Middle frontal gyrus (tissue), 1 donor: ENCODE measurements at regions not wholly inside any gene's neighbourhood (a gene's known extent, or its start where the extent isn't known, plus 50 kb on each side); places are given as distances from the start of the nearest gene placed in this dataset.

Experiments
- DNase-seq: peaks from one replicate; pipeline ENCODE4 v3.0.0-alpha.2; 2015; ENCODE audit warnings: low spot score; ENCODE audit errors: extremely low spot score

DNA sequence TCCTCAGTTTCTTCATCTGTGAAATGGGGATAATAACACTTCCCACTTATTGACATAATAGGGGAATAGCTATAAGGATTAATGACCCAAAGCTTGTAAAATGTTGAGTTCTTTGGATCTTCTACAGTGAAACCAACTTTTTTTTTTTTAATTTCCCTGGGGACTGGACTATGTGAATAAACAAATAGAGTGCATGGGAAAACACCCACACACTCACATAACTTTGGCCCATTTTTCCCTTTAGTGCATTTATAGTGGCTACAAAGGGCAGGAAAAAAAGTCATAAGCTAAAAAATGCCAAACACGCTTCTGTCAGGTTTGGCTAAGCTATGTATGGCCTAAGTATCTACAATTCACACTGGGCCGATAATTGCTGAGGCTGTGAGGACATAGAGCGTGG is 406.2 kb upstream of the JAG1 start:
- DNase-seq = no peak

DNA sequence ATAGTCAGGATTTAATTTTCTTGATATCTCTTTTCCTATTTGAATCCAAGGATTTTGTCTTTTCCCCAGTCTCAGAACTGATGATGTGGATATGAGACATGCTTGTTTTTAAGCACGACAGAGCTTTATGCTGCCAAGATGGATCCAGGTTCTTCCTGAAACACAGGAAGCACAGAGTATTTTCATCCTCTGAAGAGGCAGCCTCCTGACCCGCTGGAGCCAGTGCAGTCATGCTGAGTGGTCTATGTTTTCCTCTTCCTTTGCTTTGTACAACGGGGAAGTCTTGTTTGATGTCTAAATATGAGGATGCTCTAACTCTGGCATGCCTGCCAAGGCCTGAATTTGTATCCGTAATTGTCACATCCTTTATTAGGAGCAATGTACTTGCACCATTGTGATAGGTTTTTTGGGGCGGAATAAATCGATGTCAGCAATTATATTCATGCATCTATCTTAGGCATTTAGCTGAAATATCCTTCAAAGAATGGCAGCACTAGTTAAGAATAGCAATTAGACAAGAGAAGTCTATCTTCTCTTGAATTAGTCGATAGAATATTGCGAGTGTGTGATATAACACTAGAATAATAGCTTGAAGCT is 407.1 kb upstream of the JAG1 start:
- no peak for DNase-seq

DNA sequence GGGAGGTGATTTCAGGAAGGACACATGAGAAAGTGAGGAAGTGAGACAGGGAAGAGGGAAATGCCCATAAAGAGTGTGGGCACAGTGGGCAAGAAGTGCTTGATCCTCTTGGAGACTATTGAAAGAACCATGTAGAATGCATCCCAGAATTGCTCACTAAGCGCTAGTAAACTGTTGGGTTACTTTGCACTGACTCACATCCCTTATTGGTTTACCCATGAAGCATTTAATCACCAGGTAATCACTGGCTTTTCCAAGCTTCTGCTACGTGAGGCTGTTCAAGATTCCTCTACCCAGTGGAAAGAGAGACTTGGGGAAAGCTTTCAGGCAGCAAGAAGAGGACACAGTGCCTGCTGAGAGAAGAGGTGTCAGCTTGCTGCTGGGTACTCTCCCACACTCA is 410.0 kb upstream of the JAG1 start:
- no peak for DNase-seq

DNA sequence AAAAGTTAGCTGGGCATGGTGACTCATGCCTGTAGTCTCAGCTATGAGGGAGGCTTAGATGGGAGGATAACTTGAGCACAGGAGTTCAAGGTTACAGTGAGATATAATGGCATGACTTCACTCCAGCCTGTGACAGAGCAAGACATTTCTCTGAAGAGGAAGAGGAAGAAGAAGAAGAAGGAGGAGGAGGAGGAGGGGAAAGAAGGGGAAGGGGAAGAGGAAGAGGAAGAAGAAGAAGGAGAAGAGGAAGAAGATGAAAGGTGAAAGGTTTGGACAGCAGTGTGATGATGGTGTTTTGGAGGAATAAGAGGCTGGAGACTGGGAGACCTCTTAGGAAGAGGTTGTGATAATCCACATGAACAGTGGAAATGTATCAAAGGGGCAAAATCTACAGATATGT is 410.7 kb upstream of the JAG1 start:
- no peak for DNase-seq

DNA sequence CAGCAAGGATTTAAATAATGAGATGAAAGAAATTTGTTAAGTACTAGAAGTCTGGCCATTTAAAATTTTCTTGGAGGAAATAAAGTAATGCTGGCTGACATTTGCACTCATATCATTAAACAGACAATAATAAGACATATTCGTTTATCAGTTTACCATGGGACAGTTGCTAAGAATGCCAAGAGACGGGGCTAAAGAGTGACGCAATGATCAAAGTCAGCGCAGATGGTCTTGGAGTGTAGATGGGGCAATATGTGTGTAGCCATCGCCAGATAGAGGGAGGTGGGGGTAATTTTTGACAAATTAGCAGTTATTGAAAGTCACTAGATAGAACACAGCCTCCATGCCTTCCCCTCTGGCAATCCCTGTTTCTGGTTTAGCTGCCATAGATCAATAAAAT is 413.2 kb upstream of the JAG1 start:
- no peak for DNase-seq

DNA sequence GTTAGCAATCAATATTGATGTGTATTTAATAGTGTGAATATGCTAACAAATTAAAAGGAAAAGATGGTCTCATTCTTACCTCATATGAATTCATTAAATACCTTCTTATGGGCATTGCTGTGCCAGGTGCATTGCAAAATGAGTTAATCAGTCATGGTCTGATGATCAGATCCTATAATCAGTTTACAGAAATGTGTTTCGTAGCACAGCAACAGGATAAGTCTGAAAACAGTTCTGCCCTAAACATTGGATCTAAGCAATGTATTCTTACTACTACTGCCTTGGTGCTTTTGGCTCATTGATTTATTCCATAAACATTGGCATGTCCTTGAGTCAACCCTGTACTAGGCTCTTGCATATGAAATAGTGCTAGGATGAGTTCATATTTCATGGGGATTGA is 417.0 kb upstream of the JAG1 start:
- no peak for DNase-seq

DNA sequence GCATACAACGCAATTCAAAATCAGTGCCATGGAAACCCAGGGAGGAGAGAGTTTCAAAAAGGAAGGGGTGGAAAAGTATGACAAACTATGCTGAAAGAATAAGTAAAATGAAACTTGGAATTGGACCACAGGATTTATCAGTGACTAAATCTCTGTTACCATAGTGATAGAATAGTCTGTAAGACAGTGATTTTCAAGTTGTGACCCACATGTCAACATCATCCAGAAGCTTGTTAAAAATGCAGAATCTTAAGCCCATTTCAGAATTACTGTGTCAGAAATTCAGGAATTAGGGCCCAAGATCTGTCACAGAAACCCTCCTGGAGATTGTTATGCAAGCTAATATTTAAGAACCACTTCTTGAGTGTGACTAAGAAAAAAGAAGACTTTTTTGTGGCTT is 417.7 kb upstream of the JAG1 start:
- DNase-seq = no peak

DNA sequence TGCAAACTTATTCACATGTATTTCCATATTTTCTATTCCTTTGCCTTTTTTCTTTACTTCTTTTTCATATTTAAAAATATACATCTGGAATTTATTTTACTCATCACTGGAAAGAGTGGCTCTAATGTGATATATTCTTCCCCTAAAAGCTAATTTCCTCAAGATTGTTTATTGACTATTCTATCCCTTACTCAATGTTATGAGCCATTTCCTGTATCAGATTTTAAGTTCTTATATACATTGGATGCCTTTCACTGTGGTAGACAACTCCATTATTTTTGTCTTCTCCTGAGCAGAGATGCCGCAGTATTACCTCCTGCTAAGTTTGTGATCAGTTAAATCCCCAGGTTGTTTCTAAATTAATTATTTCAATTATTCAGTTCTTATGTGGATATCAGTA is 418.4 kb upstream of the JAG1 start:
- DNase-seq = no peak

DNA sequence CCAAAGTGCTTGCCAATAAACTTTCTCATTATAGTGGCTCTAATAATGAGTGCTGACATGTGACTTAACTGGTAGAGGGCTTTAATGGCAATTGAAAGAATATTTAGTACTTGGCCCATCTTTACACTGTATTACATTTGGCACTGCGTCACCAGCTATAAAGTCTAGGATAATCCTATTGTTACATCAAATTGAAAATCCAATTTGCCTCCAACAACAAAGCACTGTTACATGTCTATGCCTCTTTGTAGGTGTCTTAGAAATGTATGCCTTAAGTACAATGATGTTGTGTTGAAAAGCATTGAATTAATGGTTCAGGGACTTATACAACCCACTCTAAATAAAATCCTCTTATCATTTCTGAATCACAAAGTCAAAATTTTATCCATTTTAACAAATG is 420.4 kb upstream of the JAG1 start:
- no peak for DNase-seq

DNA sequence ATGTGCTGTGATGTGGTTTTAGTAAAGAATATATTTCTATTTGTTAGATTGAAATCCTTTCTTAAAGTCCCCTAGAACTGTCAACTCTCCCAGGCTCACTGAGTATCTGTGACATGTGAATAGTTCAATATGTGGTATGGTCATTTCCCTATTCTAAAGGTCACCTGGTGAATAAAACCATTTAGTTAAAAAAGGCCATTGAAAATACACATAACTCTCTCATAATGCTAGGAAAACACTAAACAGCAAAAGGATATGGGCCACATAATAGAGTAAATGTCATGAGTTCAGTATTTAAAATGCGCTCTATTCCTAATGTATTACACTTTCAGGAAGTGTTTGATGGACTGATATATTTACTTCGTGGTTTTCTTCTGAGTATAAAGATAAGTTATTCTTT is 420.9 kb upstream of the JAG1 start:
- DNase-seq = no peak

DNA sequence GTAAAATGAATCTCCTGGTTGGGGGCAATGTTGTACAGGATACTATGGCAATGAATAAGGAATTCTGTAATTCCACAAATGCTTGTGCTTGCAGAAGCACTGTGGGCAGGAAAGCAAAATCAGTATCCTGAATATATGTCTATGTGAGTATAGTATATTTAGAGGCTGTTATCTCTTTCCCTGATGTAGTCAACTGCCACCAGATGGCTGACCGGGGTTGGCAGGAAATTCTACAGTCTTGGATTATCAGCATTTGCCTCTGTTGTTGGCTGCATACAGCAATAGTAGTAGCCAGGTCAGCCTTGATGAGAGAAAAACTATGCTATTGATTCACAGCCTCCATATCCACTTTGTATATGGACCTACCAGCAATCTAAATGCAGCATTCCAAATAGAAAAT is 425.1 kb upstream of the JAG1 start:
- DNase-seq = no peak

DNA sequence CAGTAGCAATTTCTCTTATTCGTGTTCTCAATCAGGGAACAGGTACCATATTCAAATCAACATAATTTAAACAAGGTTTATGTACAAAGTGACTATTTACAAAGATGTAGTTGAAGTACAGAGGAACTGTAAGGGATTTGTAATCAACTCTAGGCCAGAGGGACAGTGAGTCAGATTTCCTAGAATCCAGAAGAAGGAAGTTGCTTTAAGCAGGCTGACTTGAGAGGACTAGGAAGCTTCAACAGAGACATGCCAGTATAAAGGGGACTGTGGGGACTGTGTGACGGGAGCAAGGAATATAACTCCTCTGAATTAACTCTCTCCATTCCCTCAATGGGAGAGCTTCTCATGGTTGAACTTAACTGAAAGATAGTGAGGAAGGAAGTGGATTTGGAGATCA is 427.4 kb upstream of the JAG1 start:
- no peak for DNase-seq

DNA sequence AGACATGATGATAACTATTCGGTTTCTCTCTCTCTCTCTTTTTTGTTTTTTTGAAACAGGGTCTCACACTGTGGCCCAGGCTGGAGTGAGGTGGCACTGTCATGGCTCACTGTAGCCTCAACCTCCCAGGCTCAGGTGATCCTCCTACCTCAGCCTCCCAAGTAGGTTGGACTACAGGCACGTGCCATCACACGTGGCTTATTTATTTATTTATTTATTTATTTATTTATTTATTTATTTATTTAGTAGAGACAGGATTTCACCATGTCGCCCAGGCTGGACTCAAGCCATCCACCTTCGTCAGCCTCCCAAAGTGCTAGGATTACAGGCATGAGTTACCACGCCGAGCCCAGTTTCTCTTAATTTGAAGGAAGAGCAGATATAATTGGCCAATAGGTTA is 427.9 kb upstream of the JAG1 start:
- DNase-seq = no peak

DNA sequence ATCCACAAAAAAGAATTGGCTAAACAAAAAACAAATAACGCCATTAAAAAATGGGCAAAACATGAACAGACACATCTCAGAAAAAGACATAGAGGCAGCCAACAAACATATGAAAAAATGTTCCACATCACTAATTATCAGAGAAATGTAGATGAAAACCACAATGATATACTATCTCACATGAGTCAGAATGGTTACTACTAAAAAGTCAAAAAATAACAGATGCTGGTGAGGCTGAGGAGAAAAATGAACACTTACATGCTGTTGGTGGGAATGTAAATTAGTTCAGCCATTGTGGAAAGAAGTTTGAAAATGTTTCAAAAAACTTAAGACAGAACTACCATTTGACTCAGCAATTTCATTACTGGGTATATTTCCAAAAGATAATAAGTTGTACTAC is 430.1 kb upstream of the JAG1 start:
- DNase-seq = no peak

DNA sequence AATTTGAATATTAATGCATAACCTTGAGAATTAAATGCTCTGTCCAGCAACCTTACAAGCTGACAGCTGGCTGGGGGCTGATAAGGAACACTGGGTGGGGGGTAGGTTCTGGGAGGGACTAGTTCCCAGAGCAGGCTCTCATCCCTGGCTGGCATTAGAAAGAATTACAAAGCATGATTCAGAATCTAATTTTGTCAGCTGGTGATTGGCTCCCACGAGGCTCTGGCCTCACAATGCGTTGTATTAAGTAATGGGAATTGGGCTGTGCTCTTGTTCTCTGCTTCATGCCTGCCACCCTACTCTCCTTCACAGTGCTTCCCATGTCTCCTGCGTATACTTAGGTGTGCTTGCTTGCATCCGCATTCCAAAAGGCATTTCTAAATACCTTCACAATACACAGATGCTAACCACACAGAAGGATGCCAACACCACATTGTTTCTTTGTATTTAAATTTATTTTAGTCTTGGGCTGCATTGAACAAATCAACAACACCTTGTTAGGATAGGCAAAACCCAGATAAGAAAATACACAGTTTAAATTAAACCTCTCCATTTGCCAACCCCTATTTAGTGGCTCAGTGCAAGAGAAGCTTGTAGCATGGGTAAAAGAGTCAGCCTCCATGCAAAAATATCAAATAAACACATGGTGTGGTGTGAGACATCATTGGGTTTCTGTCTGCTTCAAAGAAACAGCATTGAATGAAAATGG is 434.5 kb upstream of the JAG1 start:
- no peak for DNase-seq

DNA sequence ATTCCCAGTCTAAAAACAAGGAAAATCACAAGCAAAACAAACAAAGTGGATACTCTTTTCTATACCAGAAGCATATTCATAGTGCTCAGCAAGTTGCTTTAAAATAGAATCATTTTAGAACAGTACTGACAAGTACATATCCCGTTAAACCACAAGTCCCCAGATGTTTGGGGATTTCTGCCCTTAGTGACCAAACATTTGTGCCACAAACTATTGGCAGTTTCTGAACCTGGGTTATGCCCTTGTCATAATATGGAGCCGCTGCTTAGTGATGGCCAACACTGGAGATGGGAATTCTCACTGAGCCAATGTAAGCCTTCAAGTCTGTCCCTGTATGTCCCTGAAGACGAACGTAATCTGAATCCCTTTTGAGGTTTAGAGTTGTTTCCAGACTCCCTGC is 436.7 kb upstream of the JAG1 start:
- DNase-seq = no peak

DNA sequence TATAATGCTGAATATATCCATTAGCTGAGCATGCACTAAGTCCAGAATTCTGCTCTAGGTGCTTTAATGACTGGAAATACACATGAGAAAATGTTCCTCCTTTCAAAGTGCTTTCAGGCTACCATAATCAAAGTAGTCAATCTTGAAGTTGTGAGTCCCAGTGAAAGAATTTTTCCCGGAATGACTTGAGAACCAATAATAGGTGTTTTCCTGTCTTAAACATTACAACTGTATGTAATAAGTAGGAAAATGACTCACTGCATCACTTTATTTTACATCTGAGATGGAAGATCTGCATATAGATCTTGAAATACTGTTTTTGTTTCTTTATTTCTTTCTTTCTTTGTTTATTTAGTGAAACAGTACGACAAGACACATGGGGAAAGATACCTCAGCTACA is 437.4 kb upstream of the JAG1 start:
- DNase-seq = no peak

DNA sequence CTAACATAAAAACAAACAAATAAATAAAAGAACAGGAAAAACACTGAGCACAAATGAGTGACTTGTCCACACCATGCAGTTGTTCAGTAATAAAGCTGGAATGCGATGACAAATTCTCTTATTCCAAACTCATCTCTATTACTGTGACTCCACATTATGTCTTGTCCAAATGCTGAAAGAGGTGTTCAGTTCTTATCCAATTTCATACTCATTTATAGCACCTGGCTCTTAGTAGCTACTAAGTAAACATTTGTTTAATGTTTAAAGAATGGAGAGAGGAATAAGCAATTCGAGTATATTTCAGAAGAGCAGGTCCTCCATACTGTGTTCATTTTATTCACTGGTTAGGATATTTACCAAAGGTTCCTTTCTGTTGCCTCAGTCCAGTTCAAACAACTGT is 439.0 kb upstream of the JAG1 start:
- no peak for DNase-seq

DNA sequence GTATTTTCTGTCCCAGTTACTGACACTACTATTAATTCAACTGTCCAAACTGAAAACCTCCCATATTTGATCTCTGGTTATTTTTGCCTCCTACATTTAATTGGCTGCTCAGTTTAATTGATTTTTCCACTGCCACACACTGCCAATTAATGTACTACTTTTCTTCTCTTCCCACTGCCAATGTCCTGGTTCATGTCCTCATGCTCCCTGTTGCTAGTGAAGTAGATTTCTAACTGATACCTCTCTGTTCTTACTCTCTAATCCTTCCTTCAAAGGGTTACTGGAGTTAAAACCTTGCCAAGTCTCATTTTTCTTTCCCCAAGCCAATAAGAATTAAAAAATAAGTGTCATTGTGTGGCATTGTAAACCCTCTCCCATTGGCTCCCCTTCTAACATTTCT is 440.6 kb upstream of the JAG1 start:
- no peak for DNase-seq

DNA sequence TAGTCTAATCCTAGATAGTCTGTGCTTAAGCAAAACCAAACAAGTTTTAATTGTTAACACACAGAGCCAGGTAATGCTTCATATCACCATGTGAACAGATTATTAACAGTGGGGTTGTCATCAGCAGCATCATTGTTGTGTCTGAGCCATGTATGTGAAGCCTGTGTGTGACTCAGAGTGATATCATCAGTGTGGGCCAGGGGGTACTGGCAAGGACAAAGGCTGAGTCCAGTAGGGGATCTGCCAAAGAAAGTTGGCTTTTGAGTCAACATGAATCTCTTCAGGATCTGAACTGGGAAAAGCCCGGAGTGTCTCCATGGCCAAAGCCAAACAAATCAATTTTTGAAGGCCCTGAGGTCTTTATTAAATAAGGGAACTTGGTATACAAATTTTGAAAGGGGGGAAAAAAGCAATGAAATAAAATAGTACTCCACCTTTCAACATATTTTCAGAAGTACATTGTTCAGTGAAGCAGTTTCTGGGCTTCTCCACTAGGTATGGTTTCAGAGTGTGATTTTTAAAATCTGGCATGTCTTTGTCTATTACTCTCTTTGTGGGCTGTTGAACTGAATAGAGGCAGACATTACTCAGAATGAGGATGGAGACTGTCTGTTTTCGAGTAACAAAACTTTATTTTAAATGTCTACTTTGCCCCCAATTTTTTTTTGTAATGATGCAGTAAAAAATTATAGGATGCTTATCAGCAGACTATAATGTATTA is 444.2 kb upstream of the JAG1 start:
- no peak for DNase-seq

DNA sequence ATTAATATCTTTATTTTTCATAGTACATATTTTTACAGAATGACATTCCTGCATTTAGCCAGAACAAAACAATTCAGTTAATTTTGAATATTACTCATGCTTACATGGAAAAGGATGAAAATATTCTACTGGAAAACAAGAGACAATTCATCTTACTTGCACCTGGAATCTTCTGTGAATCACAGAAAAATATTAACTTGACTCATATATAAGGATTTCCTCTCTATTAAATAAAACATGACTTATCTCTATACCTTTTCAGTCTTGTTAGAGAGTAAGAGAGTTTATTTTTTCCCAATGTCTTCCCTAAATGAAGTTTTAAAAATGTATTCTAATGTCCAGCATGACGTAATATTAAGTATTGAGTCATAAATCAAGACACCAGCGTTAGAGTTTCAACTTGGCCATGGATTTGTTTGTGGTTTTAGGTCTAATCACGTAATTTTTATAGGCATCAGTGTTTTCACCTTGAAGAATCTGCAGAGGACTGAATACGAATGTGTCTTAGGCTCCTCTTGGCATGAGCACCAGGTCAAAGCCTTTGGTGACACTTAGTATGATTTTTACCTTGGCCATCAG is 445.1 kb upstream of the JAG1 start:
- no peak for DNase-seq

DNA sequence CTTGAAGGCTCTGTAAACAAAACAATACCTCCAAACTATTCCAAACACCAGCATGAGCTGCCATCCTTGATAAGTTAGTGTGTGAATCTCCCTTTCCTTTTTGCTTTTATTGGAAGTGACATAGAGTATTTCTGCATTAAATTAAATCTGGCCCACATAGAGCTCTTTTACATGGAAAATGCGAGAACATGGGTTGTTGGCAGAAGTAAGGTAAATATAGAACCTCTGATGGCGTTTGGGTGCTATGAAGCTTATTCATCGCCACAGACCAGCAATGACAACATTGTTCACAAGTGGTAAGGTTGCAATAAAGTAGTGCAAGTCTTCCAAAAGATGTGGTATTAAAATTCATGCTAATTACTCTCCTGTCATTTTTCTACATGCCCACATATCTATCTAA is 445.8 kb upstream of the JAG1 start:
- DNase-seq = no peak

DNA sequence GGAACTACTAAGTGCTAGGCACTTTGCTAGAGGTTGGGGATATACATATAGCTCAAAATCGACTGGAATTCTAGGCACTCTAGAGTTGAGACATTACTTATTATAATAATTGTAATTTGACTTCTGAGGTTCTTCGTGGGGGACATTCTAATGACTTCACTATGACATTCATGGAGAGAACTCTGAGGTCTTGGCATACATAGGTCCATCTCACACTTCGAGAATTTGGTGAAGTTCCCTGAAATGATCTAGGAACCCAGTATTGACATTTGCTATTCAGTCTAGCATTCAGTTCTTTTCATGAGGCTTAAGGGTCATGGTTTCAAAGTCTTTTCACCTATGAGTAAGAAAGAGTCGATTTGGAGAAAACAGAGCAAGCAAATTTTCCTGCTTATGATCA is 446.6 kb upstream of the JAG1 start:
- DNase-seq = no peak
